Neuronal stem cell (in vitro differentiated cells): ENCODE measurements at regions not wholly inside any gene's neighbourhood (a gene's known extent, or its start where the extent isn't known, plus 50 kb on each side); places are given as distances from the start of the nearest gene placed in this dataset.

Experiments
- DNase-seq: peaks from one replicate; pipeline ENCODE4 v3.0.0-alpha.2; 2013; ENCODE audit warnings: low spot score
- H2AFZ ChIP-seq: one replicate; pipeline ENCODE4 v1.6.1; 2013; ENCODE audit warnings: mild to moderate bottlenecking, low read length, inconsistent platforms
- H2AK5ac ChIP-seq: 2 replicates; pipeline ENCODE4 v1.6.1; 2013; ENCODE audit warnings: low read depth, mild to moderate bottlenecking, inconsistent platforms, low read length, moderate library complexity, mixed read lengths
- H2BK120ac ChIP-seq: 2 replicates; pipeline ENCODE4 v1.6.1; 2013; ENCODE audit warnings: low read depth, mild to moderate bottlenecking, inconsistent platforms, low read length, moderate library complexity, mixed read lengths
- H2BK12ac ChIP-seq: one replicate; pipeline ENCODE4 v1.6.1; 2013; ENCODE audit warnings: low read length, inconsistent platforms
- H2BK15ac ChIP-seq: 2 replicates; pipeline ENCODE4 v1.6.1; 2013; ENCODE audit warnings: mild to moderate bottlenecking, low read length, inconsistent platforms, mixed read lengths
- H2BK5ac ChIP-seq: one replicate; pipeline ENCODE4 v1.6.1; 2013; ENCODE audit warnings: inconsistent platforms, mild to moderate bottlenecking, low read length, moderate library complexity
- H3K14ac ChIP-seq: one replicate; pipeline ENCODE4 v1.6.1; 2013; ENCODE audit warnings: low read length, inconsistent platforms
- H3K18ac ChIP-seq: 2 replicates; pipeline ENCODE4 v1.6.1; 2013; ENCODE audit warnings: low read length, inconsistent platforms
- H3K23ac ChIP-seq: 2 replicates; pipeline ENCODE4 v1.6.1; 2013; ENCODE audit warnings: low read depth, mild to moderate bottlenecking, mixed read lengths, low read length, inconsistent platforms; ENCODE audit not compliant: poor library complexity
- H3K27ac ChIP-seq: replicated peaks from 3 replicates; pipeline ENCODE4 v1.5.1; 2013; ENCODE audit warnings: low read length, inconsistent platforms
- H3K27me3 ChIP-seq, 3 experiments: 2 replicates each; pipeline ENCODE4 v1.6.1; 2013; ENCODE audit warnings: low read length in 3 of 3, mild to moderate bottlenecking in 2 of 3, inconsistent platforms in 1 of 3, low read depth in 1 of 3, mixed read lengths in 1 of 3, moderate library complexity in 1 of 3; ENCODE audit not compliant: control insufficient read depth in 3 of 3, insufficient read depth in 3 of 3
- H3K36me3 ChIP-seq, 2 donors: replicated peaks in 1 of 2; 2 replicates each; pipeline ENCODE4 v1.6.1; 2013; ENCODE audit warnings: low read length in 2 of 2; ENCODE audit not compliant: control insufficient read depth in 2 of 2, insufficient read depth in 2 of 2
- H3K4ac ChIP-seq: 2 replicates; pipeline ENCODE4 v1.6.1; 2013; ENCODE audit warnings: inconsistent platforms, mild to moderate bottlenecking, low read length, moderate library complexity
- H3K4me1 ChIP-seq, 2 donors: 1 replicate in 1 of 2; 2 replicates in 1 of 2; pipeline ENCODE4 v1.6.1; 2013; ENCODE audit warnings: low read length in 2 of 2, low read depth in 1 of 2; ENCODE audit not compliant: control insufficient read depth in 2 of 2, insufficient read depth in 1 of 2
- H3K4me2 ChIP-seq: one replicate; pipeline ENCODE4 v1.6.1; 2013; ENCODE audit warnings: mild to moderate bottlenecking, low read length, inconsistent platforms; ENCODE audit not compliant: insufficient read depth, poor library complexity, severe bottlenecking
- H3K4me3 ChIP-seq, 2 donors: 2 replicates each; pipeline ENCODE4 v1.5.1; 2013; ENCODE audit warnings: low read length in 2 of 2, mild to moderate bottlenecking in 2 of 2, inconsistent platforms in 1 of 2, moderate library complexity in 1 of 2
- H3K79me1 ChIP-seq: one replicate; pipeline ENCODE4 v1.6.1; 2013; ENCODE audit warnings: low read depth, mild to moderate bottlenecking, inconsistent platforms, low read length, moderate library complexity
- H3K9ac ChIP-seq: one replicate; pipeline ENCODE4 v1.6.1; 2013; ENCODE audit warnings: mild to moderate bottlenecking, low read depth, low read length, inconsistent platforms; ENCODE audit not compliant: poor library complexity
- H3K9me3 ChIP-seq, 2 donors: replicated peaks in 1 of 2; 2 replicates each; pipeline versions ENCODE3 to v1.6.1; 2013; ENCODE audit warnings: low read length in 2 of 2, mild to moderate bottlenecking in 2 of 2, inconsistent platforms in 1 of 2, low read depth in 1 of 2, mixed read lengths in 1 of 2, moderate library complexity in 1 of 2; ENCODE audit not compliant: control insufficient read depth in 2 of 2, insufficient read depth in 1 of 2
- H4K8ac ChIP-seq: one replicate; pipeline ENCODE4 v1.6.1; 2013; ENCODE audit warnings: low read depth, mild to moderate bottlenecking, inconsistent platforms, low read length, moderate library complexity
- H4K91ac ChIP-seq: one replicate; pipeline ENCODE4 v1.6.1; 2013; ENCODE audit warnings: low read length, low read depth, mild to moderate bottlenecking, inconsistent platforms; ENCODE audit not compliant: poor library complexity
- WGBS, 2 donors: extraction: QIAGEN DNeasy Blood & Tissue Kit; methylation state at CpG; one replicate each; pipeline ENCODE4 v1.1.7; 2013; ENCODE audit warnings: missing lambda C conversion rate in 2 of 2, mixed read lengths in 1 of 2; ENCODE audit not compliant: insufficient read length in 2 of 2, insufficient replicate concordance in 1 of 2; ENCODE audit errors: extremely low coverage in 2 of 2; 5-methylcytosine and 5-hydroxymethylcytosine counted together

GRCh38 chr2:145597809-145598208 is 1077.9 kb upstream of the ZEB2 start:
- H2BK120ac ChIP-seq: no peak overlapping the region
- no peak overlapping the region for H2BK5ac ChIP-seq
- H3K4me3 ChIP-seq: no peak overlapping the region
- no peaks in the 10 kb centered on the region for H3K79me1 ChIP-seq
- no peak for DNase-seq
- no peak overlapping the region for H3K18ac ChIP-seq
- H3K14ac ChIP-seq: no peak overlapping the region
- no peak overlapping the region for H3K4me2 ChIP-seq
- no peak overlapping the region for H4K91ac ChIP-seq
- H3K27ac ChIP-seq: no peak overlapping the region
- H3K36me3 ChIP-seq: no peaks in the 10 kb centered on the region
- peaks cover 0 to under 1% of the 10 kb centered on the region in 2 donors for H3K4me1 ChIP-seq
- no peak overlapping the region for H3K23ac ChIP-seq
- H3K9ac ChIP-seq: no peak overlapping the region
- no peak overlapping the region for H2BK12ac ChIP-seq
- H3K27me3 ChIP-seq: no peaks in the 10 kb centered on the region
- no peak overlapping the region for H3K4ac ChIP-seq
- no peaks in the 10 kb centered on the region for H3K9me3 ChIP-seq
- H2AFZ ChIP-seq: no peak overlapping the region
- no peak overlapping the region for H2BK15ac ChIP-seq
- H4K8ac ChIP-seq: no peak overlapping the region
- no peak overlapping the region for H2AK5ac ChIP-seq

DNA sequence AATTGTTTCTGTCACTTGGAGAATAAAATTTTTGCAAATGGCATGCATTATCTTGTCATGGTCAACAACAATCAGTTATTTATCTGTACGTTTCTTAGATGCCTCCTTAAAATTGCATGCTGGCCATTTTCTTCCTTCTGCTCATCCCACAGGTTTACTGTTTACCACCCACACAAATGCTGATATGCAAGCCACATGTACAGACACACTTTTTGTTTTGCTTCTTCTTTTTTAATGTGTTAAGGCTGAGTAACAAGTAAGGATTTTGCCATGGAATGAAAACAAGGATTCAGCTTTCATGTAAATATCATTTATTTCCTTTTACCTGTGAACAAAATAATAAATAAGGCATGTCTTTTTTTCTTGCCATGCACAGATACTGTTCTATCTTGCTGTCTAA is 1077.1 kb upstream of the ZEB2 start:
- no peaks in the 10 kb centered on the region for H3K36me3 ChIP-seq
- no peak overlapping the region for H3K4ac ChIP-seq
- H3K4me2 ChIP-seq: no peak overlapping the region
- H3K27ac ChIP-seq: no peak overlapping the region
- no peak overlapping the region for H3K9ac ChIP-seq
- no peaks in the 10 kb centered on the region for H3K79me1 ChIP-seq
- no peak overlapping the region for H2BK15ac ChIP-seq
- H3K23ac ChIP-seq: no peak overlapping the region
- peaks cover 2 to 4% of the 10 kb centered on the region in 2 donors for H3K4me1 ChIP-seq
- no peaks in the 10 kb centered on the region for H3K9me3 ChIP-seq
- no peak overlapping the region for H4K8ac ChIP-seq
- no peak overlapping the region for H2BK120ac ChIP-seq
- no peak overlapping the region for H3K14ac ChIP-seq
- H2AFZ ChIP-seq: no peak overlapping the region
- H3K27me3 ChIP-seq: no peaks in the 10 kb centered on the region
- DNase-seq: no peak
- H2BK5ac ChIP-seq: no peak overlapping the region
- H3K18ac ChIP-seq: no peak overlapping the region
- H3K4me3 ChIP-seq: no peak overlapping the region
- no peak overlapping the region for H4K91ac ChIP-seq
- WGBS, 2 donors: no CpG with 5 or more reads among the region's 1 CpG
- H2AK5ac ChIP-seq: no peak overlapping the region
- no peak overlapping the region for H2BK12ac ChIP-seq

DNA sequence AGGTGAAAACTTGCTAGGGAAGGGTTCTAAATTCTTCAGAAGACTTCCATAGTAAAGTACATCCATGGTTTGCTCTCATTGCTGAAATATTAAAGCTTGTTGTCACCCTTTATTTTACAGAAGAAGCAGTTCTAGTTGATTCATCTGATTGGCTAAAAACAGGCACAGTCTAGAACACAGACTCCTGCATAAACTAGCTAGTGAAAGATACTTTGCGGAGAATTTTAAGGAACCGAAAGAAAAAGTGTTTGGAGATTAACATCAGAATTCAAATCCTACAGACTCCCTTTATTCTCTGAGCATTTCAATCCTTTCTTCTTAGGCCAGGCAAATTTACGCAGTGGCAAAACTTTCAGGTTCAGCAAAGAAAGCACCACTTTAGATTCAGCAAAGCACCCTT is 1076.5 kb upstream of the ZEB2 start:
- no peak overlapping the region for H2AK5ac ChIP-seq
- H3K4me1 ChIP-seq: peaks cover 2 to 4% of the 10 kb centered on the region in 2 donors
- DNase-seq: no peak
- H3K27me3 ChIP-seq: no peaks in the 10 kb centered on the region
- no peak overlapping the region for H2BK15ac ChIP-seq
- H3K79me1 ChIP-seq: no peaks in the 10 kb centered on the region
- no peak overlapping the region for H3K4me3 ChIP-seq
- peak overlapping the region; percentile 45 for H2AFZ ChIP-seq
- no peak overlapping the region for H4K91ac ChIP-seq
- no peak overlapping the region for H2BK5ac ChIP-seq
- no peak overlapping the region for H2BK12ac ChIP-seq
- no peaks in the 10 kb centered on the region for H3K36me3 ChIP-seq
- H3K9ac ChIP-seq: no peak overlapping the region
- no peak overlapping the region for H3K4ac ChIP-seq
- no peak overlapping the region for H3K14ac ChIP-seq
- no peak overlapping the region for H3K18ac ChIP-seq
- H3K27ac ChIP-seq: no peak overlapping the region
- WGBS, 2 donors: no CpG with 5 or more reads among the region's 3 CpGs
- no peak overlapping the region for H3K23ac ChIP-seq
- H3K4me2 ChIP-seq: no peak overlapping the region
- H3K9me3 ChIP-seq: no peaks in the 10 kb centered on the region
- H4K8ac ChIP-seq: no peak overlapping the region
- no peak overlapping the region for H2BK120ac ChIP-seq

- H4K8ac ChIP-seq: no peak overlapping the region
- no peaks in the 10 kb centered on the region for H3K9me3 ChIP-seq
- H4K91ac ChIP-seq: no peak overlapping the region
- H3K4me3 ChIP-seq: no peak overlapping the region
- no peak for DNase-seq
- peaks cover 2 to 4% of the 10 kb centered on the region in 2 donors for H3K4me1 ChIP-seq
- no peak overlapping the region for H3K18ac ChIP-seq
- no peak overlapping the region for H2AK5ac ChIP-seq
- H2BK15ac ChIP-seq: no peak overlapping the region
- H3K36me3 ChIP-seq: no peaks in the 10 kb centered on the region
- H2BK12ac ChIP-seq: no peak overlapping the region
- H3K79me1 ChIP-seq: no peaks in the 10 kb centered on the region
- no peak overlapping the region for H2BK5ac ChIP-seq
- H3K23ac ChIP-seq: no peak overlapping the region
- no peak overlapping the region for H3K4me2 ChIP-seq
- H2AFZ ChIP-seq: no peak overlapping the region
- WGBS, 2 donors: no CpG with 5 or more reads among the region's 3 CpGs
- no peaks in the 10 kb centered on the region for H3K27me3 ChIP-seq
- no peak overlapping the region for H3K4ac ChIP-seq
- no peak overlapping the region for H3K27ac ChIP-seq
- H3K9ac ChIP-seq: no peak overlapping the region
- H3K14ac ChIP-seq: no peak overlapping the region
- no peak overlapping the region for H2BK120ac ChIP-seq
Measured at GRCh38 chr2:145595296-145595695, 1075.4 kb upstream of the ZEB2 start.
